ENCODE measurements at regions not wholly inside any gene's neighbourhood (a gene's known extent, or its start where the extent isn't known, plus 50 kb on each side); places are given as distances from the start of the nearest gene placed in this dataset.
"Not testable (repeated sequence)": the region's sequence is repeated elsewhere in the genome, so short reads cannot be mapped to it uniquely, and the experiment has no call there.

- intact Hi-C loops (cut with micrococcal nuclease), result no loop called here
- no peaks in the 10 kb centered on the region for H3K36me3 ChIP-seq
- no peak for DNase-seq
- no peak overlapping the region for H3K4me3 ChIP-seq
- H3K9me3 ChIP-seq (replicated peaks), result no peaks in the 10 kb centered on the region
- TF ChIP-seq CTCF (IDR thresholded peaks at IDR 0.05; ENCODE audit: borderline replicate concordance), result peak; percentile 59
- no peak overlapping the region for H3K27ac ChIP-seq (replicated peaks)
- H3K27me3 ChIP-seq (ENCODE audit: low read depth), result no peaks in the 10 kb centered on the region
- H3K4me1 ChIP-seq, result no peaks in the 10 kb centered on the region
These were observed 1643.5 kb downstream of the TP53TG3F start for GRCh38 chr16:35102780-35103403.

DNA sequence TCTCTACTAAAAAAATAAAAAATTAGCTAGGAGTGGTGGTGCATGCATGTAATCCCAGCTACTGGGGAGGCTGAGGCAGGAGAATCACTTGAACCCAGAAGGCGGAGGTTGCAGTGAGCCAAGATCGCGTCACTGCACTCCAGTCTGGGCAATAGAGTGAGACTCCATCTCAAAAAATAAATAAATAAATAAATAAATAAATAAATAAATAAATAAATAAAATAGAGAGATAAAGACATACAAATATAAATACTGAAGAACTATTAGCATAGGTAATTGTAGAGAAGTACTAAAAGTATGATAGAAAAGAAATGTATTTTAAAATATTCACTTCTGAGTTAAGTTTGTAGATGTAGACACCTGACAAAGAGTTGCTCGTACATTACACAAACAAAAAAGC is 1652.4 kb downstream of the TP53TG3F start:
- H3K27ac ChIP-seq (replicated peaks); H3K36me3 ChIP-seq; H3K4me1 ChIP-seq; H3K4me3 ChIP-seq; DNase-seq; intact Hi-C loops (cut with micrococcal nuclease); H3K27me3 ChIP-seq (ENCODE audit: low read depth): not testable (repeated sequence)
- H3K9me3 ChIP-seq (replicated peaks), result peaks cover 27% of the 10 kb centered on the region

DNA sequence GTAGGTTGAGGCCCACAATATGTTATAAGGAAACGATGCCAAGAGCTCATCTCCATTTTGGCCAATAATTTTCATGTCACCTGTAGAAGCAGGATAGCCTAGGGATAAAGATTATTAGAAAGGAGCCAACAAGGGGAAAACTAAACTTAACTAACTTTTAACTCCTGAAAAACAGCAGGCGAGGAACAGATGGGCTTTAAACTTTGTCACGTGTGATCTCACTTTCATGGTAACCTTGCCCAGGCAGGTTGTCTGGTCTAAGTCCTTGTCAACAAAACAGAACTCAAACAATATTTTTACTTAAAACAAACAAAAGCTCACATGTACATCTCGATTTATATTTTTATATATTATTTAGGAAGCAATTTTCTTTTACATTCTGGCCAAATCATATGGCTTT is 1672.0 kb downstream of the TP53TG3F start:
- intact Hi-C loops (cut with micrococcal nuclease), result no loop called here

DNA sequence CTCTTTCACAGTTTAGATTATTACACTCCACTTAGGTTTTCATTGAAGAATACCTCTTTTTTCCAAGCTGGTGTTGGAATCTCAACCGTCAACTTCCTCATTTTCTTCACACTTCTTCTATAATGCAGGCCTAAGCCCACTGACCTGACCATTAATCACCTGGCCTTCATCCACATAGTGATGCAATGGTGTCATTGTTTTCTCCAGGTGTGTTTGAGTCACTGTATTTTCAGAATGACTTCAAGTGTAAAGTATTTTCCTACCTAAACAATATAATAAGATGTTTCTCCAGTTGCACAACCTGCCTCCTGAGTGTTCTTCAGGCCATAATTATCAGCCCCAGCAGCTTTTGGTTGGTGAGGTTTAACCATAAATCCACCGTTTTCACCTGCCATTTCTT is 1675.1 kb downstream of the TP53TG3F start:
- peaks cover 5% of the 10 kb centered on the region for H3K27me3 ChIP-seq (ENCODE audit: low read depth)
- intact Hi-C loops (cut with micrococcal nuclease), result no loop called here
- DNase-seq, result no peak
- no peaks in the 10 kb centered on the region for H3K4me1 ChIP-seq
- H3K4me3 ChIP-seq, result no peak overlapping the region
- no peaks in the 10 kb centered on the region for H3K36me3 ChIP-seq
- no peak overlapping the region for H3K27ac ChIP-seq (replicated peaks)
- no peak for TF ChIP-seq CTCF (IDR thresholded peaks at IDR 0.05; ENCODE audit: borderline replicate concordance)
- no peaks in the 10 kb centered on the region for H3K9me3 ChIP-seq (replicated peaks)

More for the DNA sequence above, 1672.0 kb downstream of the TP53TG3F start:
- no peaks in the 10 kb centered on the region for H3K27me3 ChIP-seq (ENCODE audit: low read depth)
- no peaks in the 10 kb centered on the region for H3K4me1 ChIP-seq
- no peak for TF ChIP-seq CTCF (IDR thresholded peaks at IDR 0.05; ENCODE audit: borderline replicate concordance)
- no peaks in the 10 kb centered on the region for H3K9me3 ChIP-seq (replicated peaks)
- no peaks in the 10 kb centered on the region for H3K36me3 ChIP-seq
- DNase-seq, result no peak
- H3K4me3 ChIP-seq, result no peak overlapping the region
- H3K27ac ChIP-seq (replicated peaks), result no peak overlapping the region

DNA sequence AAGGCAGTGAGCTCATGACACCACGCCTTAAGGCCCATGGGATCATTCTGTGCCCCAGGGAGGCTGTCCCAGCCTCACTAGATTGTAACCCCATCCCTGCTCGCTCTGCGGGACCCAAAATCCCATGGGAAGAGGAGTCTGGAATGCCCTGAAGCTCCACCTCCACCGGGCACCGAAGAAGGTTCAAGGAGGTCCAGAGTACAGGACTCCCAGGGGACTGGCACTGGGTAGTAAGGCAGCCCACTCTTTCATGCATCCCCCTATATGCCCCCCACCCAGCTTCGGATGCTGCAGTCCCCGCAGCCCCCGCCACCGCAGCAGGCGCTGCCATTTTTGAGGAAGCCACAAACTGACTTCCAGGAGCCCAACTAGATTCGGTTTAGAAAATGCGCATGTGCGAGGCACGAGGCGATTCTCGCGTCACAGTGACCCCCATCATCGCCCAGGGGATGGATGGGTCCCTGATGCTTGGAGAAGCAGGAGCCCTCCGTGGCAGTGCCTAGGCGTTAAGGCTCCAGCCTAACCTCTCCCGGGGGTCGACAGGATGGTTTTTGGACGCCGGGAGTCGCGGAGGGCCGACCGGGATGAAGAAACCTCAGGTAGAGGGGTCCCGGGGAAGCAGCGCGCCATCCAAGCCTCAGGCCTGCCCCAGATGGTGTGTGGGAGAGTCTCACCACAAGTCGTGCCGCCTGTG is 1681.0 kb downstream of the TP53TG3F start:
- peaks cover 18% of the 10 kb centered on the region for H3K9me3 ChIP-seq (replicated peaks)

More for the DNA sequence above, 1681.0 kb downstream of the TP53TG3F start:
- Histone ChIP-seq H3K27me3 (ENCODE audit: low read depth) (peaks cover 5% of the 10 kb centered on the region), H3K36me3 (no peaks in the 10 kb centered on the region), H3K27ac (replicated peaks) (no peak overlapping the region), H3K4me1 (no peaks in the 10 kb centered on the region), H3K4me3 (no peak overlapping the region)
- no peak for DNase-seq
- no peak for TF ChIP-seq CTCF (IDR thresholded peaks at IDR 0.05; ENCODE audit: borderline replicate concordance)
- intact Hi-C loops (cut with micrococcal nuclease), result no loop called here
